Aorta (tissue), 5 donors: ENCODE measurements at regions not wholly inside any gene's neighbourhood (a gene's known extent, or its start where the extent isn't known, plus 50 kb on each side); places are given as distances from the start of the nearest gene placed in this dataset.

Experiments
- ATAC-seq: fragments of 200-7000 bp; cut with Tn5 transposase; one replicate; pipeline ENCODE4 v1.9.1; 2022; ENCODE audit warnings: moderate library complexity; ENCODE audit not compliant: low FRiP score
- DNase-seq, 2 donors: peaks; one replicate each; pipeline ENCODE4 v3.0.0-alpha.2; 2020
- H3K27ac ChIP-seq, 2 donors: one replicate each; pipeline ENCODE4 v1.5.1; 2013; ENCODE audit warnings: low read length in 2 of 2, mild to moderate bottlenecking in 2 of 2, moderate library complexity in 2 of 2, control low read depth in 1 of 2, inconsistent platforms in 1 of 2, low read depth in 1 of 2
- H3K27me3 ChIP-seq, 2 donors: one replicate each; pipeline ENCODE4 v1.6.1; 2013; ENCODE audit warnings: control low read depth in 1 of 2, low read length in 1 of 2, mild to moderate bottlenecking in 1 of 2, moderate library complexity in 1 of 2; ENCODE audit not compliant: insufficient read depth in 2 of 2, control insufficient read depth in 1 of 2
- H3K36me3 ChIP-seq, 2 donors: one replicate each; pipeline ENCODE4 v1.6.1; 2013; ENCODE audit warnings: control low read depth in 1 of 2, low read length in 1 of 2, mild to moderate bottlenecking in 1 of 2; ENCODE audit not compliant: insufficient read depth in 2 of 2, control insufficient read depth in 1 of 2
- H3K4me1 ChIP-seq, 2 donors: one replicate each; pipeline ENCODE4 v1.6.1; 2013; ENCODE audit warnings: low read length in 2 of 2, control low read depth in 1 of 2, mild to moderate bottlenecking in 1 of 2, moderate library complexity in 1 of 2; ENCODE audit not compliant: insufficient read depth in 2 of 2, control insufficient read depth in 1 of 2
- H3K4me3 ChIP-seq, 2 donors: one replicate each; pipeline ENCODE4 v1.5.1; 2013; ENCODE audit warnings: low read length in 2 of 2, control low read depth in 1 of 2, mild to moderate bottlenecking in 1 of 2
- H3K9me3 ChIP-seq: one replicate; pipeline ENCODE4 v1.6.1; 2013; ENCODE audit warnings: mild to moderate bottlenecking, low read length; ENCODE audit not compliant: control insufficient read depth
- WGBS, 2 donors: extraction: QIAGEN DNeasy Blood & Tissue Kit; methylation state at CpG; one replicate each; pipeline ENCODE4 v1.1.7; 2013; 5-methylcytosine and 5-hydroxymethylcytosine counted together
- intact Hi-C, 2 donors: fragments of 100-400 bp; cut with DNase I; formaldehyde crosslinking; loops; one replicate each; pipeline versions ENCODE4 v1.14.2 to v1.15.0; 2022
- donor health status: healthy with polysubstance abuse.
- donor health status: Bipolar disorder and iron deficiency.
- donor health status: DM: no; HTN: no; CAD: no.
- donor health status: DM: no; HTN: no; CAD: no.
- donor health status: DM: yes; HTN: yes; CAD: no.

DNA sequence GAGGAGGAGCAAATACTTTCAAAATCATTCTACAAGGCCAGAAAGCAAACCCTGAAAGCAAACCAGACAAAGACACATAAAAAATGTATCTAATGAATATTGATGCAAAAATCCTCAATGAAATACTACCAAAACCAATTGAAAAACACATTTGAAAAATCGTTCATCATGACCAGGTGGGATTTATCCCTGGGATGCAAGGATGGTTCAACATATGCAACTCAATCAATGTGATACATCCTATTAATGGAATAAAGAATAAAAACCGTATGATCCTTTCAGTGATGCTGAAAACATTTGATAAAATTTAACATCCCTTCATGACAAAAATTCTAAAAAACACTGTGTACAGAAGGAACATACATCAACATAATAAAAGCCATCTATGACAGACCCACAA is 337.6 kb downstream of the NNT start:
- Histone ChIP-seq H3K27ac (no peak overlapping the region), H3K4me1 (no peaks in the 10 kb centered on the region), H3K4me3 (no peak overlapping the region), H3K9me3 (peaks cover 2% of the 10 kb centered on the region), H3K27me3 (no peaks in the 10 kb centered on the region), H3K36me3 (no peaks in the 10 kb centered on the region)
- DNase-seq = no peak
- no peak for ATAC-seq
- WGBS, 2 donors = 79 to 83% methylated on average over 2 of the region's 2 CpGs
- intact Hi-C loops = no loop called here

DNA sequence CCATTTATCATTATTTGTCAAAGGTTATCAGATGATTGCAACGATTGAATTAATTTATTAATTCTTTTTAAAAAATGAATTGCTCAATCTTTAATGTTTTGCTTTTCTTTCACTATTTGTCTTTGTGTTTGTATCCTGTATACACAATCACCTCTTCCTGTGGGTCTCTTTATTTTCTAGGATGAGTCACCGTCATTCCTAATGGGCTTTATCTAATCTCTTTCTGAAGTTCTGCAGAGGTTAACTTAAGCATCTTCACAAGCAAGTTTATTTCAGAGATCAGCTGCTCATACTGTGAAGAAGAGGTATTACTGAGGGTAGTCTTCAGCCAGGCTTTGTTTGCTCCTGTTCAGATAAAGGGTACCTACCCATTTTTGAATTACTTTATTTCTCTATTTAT is 323.9 kb downstream of the NNT start:
- no peaks in the 10 kb centered on the region for H3K9me3 ChIP-seq
- intact Hi-C loops = no loop called here
- no peak for DNase-seq
- ATAC-seq = no peak
- 60 to 63% methylated on average over 2 of the region's 2 CpGs for WGBS, 2 donors
- H3K4me3 ChIP-seq = no peak overlapping the region
- no peaks in the 10 kb centered on the region for H3K27me3 ChIP-seq
- no peaks in the 10 kb centered on the region for H3K4me1 ChIP-seq
- H3K36me3 ChIP-seq = no peaks in the 10 kb centered on the region
- no peak overlapping the region for H3K27ac ChIP-seq

DNA sequence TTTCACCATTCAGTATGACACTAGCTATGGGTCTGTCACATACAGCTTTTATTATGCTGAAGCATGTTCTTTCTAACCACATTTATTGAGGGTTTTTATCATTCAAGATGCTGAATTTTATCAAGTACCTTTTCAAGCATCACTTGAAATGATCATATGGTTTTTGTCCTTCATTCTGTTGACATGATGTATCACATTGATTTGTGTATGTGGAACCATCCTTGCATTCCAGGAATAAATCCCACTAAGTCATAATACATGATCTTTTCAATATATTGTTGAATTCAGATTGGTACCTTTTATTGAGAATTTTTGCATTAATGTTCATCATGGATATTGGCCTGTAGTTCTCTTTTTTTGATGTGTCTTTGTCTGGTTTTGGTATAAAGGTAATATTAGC is 317.4 kb downstream of the NNT start:
- Histone ChIP-seq H3K9me3 (no peaks in the 10 kb centered on the region), H3K36me3 (no peaks in the 10 kb centered on the region), H3K27me3 (no peaks in the 10 kb centered on the region), H3K4me1 (no peaks in the 10 kb centered on the region), H3K4me3 (no peak overlapping the region), H3K27ac (no peak overlapping the region)
- intact Hi-C loops = no loop called here
- ATAC-seq = no peak
- no peak for DNase-seq

DNA sequence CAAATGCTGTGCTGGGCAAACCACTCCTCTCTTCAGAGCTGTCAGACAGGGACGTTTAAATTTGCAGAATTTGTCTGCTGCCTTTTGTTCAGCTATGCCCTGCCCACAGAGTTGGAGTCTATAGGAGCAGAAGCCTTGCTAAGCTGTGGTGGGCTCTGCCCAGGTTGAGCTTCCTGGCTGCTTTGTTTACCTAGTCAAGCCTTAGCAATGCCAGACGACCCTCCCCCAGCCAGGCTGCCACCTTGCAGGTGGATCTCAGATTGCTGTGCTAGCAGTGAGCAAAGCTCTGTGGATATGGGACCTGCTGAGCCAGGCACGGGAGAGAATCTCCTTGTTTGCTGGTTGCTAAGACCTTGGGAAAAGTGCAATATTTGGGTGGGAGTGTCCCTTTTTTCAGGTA is 314.9 kb downstream of the NNT start:
- no peak for DNase-seq

DNA sequence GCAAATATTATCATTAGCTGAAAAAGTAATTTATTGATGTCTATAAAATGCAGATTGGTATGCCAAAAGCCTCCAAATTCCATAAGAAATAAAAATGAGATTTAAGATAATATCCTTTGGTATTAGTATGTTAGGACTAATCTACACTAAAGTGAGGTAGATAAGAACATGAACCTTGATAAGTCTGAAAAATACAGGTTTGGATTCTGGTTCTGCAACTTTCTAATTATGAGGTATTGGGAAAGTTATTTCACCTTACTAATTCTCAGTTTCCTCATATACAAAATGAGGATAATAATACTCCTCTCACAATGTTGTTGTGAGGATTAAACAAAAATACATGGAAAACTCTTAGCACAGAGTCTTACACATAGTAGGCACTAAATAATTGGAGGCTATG is 300.1 kb downstream of the NNT start:
- H3K27me3 ChIP-seq = no peaks in the 10 kb centered on the region
- no peaks in the 10 kb centered on the region for H3K4me1 ChIP-seq
- no peak for ATAC-seq
- no peaks in the 10 kb centered on the region for H3K36me3 ChIP-seq
- intact Hi-C loops = no loop called here
- no peak for DNase-seq
- no peak overlapping the region for H3K4me3 ChIP-seq
- H3K9me3 ChIP-seq = no peaks in the 10 kb centered on the region
- H3K27ac ChIP-seq = no peak overlapping the region

More for the DNA sequence above, 314.9 kb downstream of the NNT start:
- intact Hi-C loops = no loop called here
- Histone ChIP-seq H3K9me3 (no peaks in the 10 kb centered on the region), H3K27ac (no peak overlapping the region), H3K36me3 (no peaks in the 10 kb centered on the region), H3K4me1 (no peaks in the 10 kb centered on the region), H3K27me3 (no peaks in the 10 kb centered on the region), H3K4me3 (no peak overlapping the region)
- WGBS, 2 donors = 59 to 65% methylated on average over 3 of the region's 3 CpGs
- ATAC-seq = no peak

DNA sequence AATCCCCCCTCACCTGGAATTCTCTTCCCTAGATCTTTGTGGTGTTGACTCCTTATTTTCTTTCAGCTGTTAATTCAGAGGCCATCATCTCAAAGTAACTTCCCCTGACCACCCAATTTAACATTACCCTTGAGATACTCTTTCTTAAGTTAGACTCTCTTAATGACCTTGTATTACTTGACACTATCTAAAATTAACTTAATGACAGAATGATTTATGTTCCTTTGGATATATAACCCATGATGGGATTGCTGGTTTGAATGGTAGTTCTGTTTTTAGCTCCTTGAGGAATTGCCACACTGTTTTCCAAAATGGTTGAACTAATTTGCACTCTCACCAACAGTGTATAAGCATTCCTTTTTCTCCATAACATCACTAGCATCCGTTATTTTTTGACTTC is 298.0 kb downstream of the NNT start:
- ATAC-seq = no peak
- H3K27ac ChIP-seq = no peak overlapping the region
- 83 to 84% methylated on average over 1 of the region's 1 CpG for WGBS, 2 donors

DNA sequence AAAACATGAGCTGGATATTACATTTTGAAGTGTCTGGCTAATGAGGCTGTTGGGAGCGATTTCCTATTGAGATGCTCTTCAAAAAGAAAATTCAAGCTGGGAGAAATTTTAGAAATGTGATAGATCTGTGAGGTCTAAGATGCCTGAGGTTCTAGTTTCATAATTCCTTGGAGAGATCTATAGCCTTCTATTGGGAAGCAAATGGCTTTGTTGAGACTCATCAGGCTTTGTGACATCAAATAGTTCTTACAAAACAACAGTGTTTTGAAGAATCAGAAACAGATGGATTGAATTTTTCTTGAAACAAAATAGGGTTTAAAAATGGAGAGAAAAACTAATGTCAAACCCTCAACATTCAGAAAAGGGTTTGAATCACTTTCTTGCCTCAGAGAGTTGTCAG is 292.9 kb downstream of the NNT start:
- Histone ChIP-seq H3K9me3 (peaks cover 1% of the 10 kb centered on the region), H3K4me3 (no peak overlapping the region), H3K4me1 (no peaks in the 10 kb centered on the region), H3K27me3 (no peaks in the 10 kb centered on the region), H3K36me3 (no peaks in the 10 kb centered on the region), H3K27ac (no peak overlapping the region)
- WGBS, 2 donors = 93 to 96% methylated on average over 1 of the region's 1 CpG
- ATAC-seq (no peak), DNase-seq (no peak)
- intact Hi-C loops = no loop called here

More for the DNA sequence above, 298.0 kb downstream of the NNT start:
- Histone ChIP-seq H3K9me3 (no peaks in the 10 kb centered on the region), H3K27me3 (no peaks in the 10 kb centered on the region), H3K4me1 (no peaks in the 10 kb centered on the region), H3K36me3 (no peaks in the 10 kb centered on the region), H3K4me3 (no peak overlapping the region)
- intact Hi-C loops = no loop called here
- DNase-seq = no peak

DNA sequence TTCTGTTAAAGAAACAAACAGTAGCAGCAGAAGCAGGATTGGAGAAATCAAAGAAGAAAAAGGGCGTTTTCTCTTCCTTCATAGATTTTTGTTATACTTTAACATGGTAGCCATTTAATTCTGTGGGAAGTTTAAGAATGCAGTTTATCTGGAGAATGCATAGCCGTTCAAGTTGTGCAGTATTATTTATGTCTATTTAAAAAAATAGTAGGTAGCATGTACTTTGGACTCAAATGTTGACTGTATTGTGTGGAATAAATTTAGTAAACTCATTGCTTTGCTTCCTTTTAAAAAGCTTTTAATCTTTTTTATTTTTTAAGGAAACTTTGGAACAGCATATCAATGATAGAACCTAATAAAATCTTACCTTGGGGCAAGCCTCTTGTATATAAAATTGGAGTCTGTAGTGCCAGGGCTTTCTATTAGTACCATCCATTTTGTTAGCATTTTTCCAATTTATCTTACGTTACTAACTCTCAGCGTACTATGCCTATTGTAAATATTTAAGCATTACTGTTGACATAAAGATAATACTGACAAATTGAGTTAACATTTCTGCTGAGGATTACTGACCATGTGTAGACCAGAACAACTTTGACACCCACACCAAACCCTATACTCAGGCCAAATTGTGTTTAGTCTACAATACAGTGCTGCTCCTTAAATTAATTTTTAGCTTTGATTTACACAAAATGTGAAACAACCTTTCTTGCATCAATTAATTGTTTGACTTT is 291.1 kb downstream of the NNT start:
- no peaks in the 10 kb centered on the region for H3K36me3 ChIP-seq
- intact Hi-C loops = no loop called here
- WGBS, 2 donors = 40 to 56% methylated on average over 4 of the region's 4 CpGs

DNA sequence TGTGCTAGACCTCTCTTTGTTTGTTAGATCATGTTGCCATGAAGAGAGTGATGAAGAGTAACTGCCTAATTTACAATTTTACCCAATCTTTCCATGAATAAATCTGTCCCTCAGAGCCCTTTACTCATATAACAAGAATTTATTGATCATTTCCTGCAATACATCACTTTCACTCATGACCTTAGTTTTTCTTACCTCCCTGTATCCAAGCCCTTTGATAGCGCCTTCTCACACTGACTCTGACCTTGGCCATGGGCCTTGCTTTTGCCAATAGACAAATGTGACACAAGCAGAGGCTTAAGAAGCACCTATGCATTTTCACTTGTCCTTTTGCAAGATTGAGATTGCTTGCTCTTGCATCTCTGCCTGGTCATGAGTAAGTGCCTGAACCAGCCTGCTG is 288.1 kb downstream of the NNT start:
- Histone ChIP-seq H3K4me3 (no peak overlapping the region), H3K27ac (no peak overlapping the region), H3K4me1 (no peaks in the 10 kb centered on the region), H3K9me3 (peaks cover 1% of the 10 kb centered on the region), H3K36me3 (no peaks in the 10 kb centered on the region), H3K27me3 (no peaks in the 10 kb centered on the region)
- intact Hi-C loops = no loop called here
- 40 to 86% methylated on average over 1 of the region's 1 CpG for WGBS, 2 donors
- DNase-seq (no peak), ATAC-seq (no peak)

More for the DNA sequence above, 291.1 kb downstream of the NNT start:
- Histone ChIP-seq H3K4me3 (no peak overlapping the region), H3K27me3 (no peaks in the 10 kb centered on the region), H3K4me1 (no peaks in the 10 kb centered on the region), H3K27ac (no peak overlapping the region), H3K9me3 (peaks cover 1% of the 10 kb centered on the region)
- ATAC-seq (no peak), DNase-seq (no peak)
